ENCODE measurements at regions not wholly inside any gene's neighbourhood (a gene's known extent, or its start where the extent isn't known, plus 50 kb on each side); places are given as distances from the start of the nearest gene placed in this dataset.

DNA sequence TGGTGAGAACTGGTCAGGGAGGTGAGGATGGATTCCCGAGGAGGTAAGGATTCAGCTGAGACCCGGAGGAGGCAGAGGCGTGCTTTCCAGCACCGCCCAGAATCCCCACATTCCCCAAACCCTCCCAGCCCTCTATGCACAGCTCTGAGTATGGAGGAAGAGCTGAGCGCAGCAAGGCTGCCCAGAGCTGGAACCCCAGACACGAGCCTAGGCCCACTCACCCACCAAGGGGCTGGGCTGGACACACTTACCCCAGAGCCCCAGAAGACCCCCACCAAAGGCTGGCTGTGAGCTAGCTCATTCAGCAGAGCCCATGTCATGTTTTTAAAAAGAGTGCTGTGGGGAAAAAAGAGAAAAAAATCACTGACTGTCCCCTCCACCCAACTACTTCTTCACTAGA lies 271.5 kb downstream of the XXYLT1 start:
- TF ChIP-seq POLR2AphosphoS5 (IDR thresholded peaks at IDR 0.05; ENCODE audit: low read depth, low read length) (no peak), TAF1 (IDR thresholded peaks at IDR 0.05; ENCODE audit: borderline replicate concordance, low read depth, low read length) (no peak)
